Neural progenitor cell (in vitro differentiated cells): ENCODE measurements at regions not wholly inside any gene's neighbourhood (a gene's known extent, or its start where the extent isn't known, plus 50 kb on each side); places are given as distances from the start of the nearest gene placed in this dataset.

ENCODE experiments used
- DNase-seq: peaks from one replicate; pipeline ENCODE4 v3.0.0-alpha.2; 2016; ENCODE audit warnings: low spot score
- H2AFZ ChIP-seq: fragments of 200-600 bp; sonication (generic); replicated peaks from 2 replicates; pipeline ENCODE4 v1.6.1; 2016; ENCODE audit warnings: antibody characterized with exemption
- H3F3A ChIP-seq: fragments of 200-600 bp; sonication (generic); 2 replicates; pipeline ENCODE4 v1.6.1; 2016; ENCODE audit warnings: antibody characterized with exemption, low read depth
- H3K27ac ChIP-seq: fragments of 200-600 bp; sonication (generic); 2 replicates; pipeline ENCODE4 v1.5.1; 2016; ENCODE audit warnings: mild to moderate bottlenecking
- H3K27me3 ChIP-seq: fragments of 200-600 bp; sonication (generic); 2 replicates; pipeline ENCODE4 v1.6.1; 2016; ENCODE audit warnings: mild to moderate bottlenecking, moderate library complexity
- H3K36me3 ChIP-seq: fragments of 200-600 bp; sonication (generic); 2 replicates; pipeline ENCODE4 v1.5.1; 2016
- H3K4me1 ChIP-seq: fragments of 200-600 bp; sonication (generic); 2 replicates; pipeline ENCODE4 v1.6.1; 2016; ENCODE audit warnings: mixed run types
- H3K4me2 ChIP-seq: fragments of 200-600 bp; sonication (generic); 2 replicates; pipeline ENCODE4 v1.6.1; 2016
- H3K4me3 ChIP-seq: fragments of 200-600 bp; sonication (generic); 2 replicates; pipeline ENCODE4 v1.5.1; 2016
- H3K79me2 ChIP-seq: fragments of 200-600 bp; sonication (generic); 2 replicates; pipeline ENCODE4 v1.6.1; 2016; ENCODE audit warnings: low read depth
- H3K9ac ChIP-seq: fragments of 200-600 bp; sonication (generic); 2 replicates; pipeline ENCODE4 v1.6.1; 2016
- H3K9me3 ChIP-seq: fragments of 200-600 bp; sonication (generic); 2 replicates; pipeline ENCODE4 v1.5.1; 2016; ENCODE audit warnings: low read depth
- H4K20me1 ChIP-seq: fragments of 200-600 bp; sonication (generic); 2 replicates; pipeline ENCODE4 v1.6.1; 2016; ENCODE audit warnings: low read depth
- H3K27ac Mint-ChIP-seq: 3 replicates; pipeline ENCODE4 v1.8.0; 2021; ENCODE audit warnings: mixed read lengths
- H3K27me3 Mint-ChIP-seq: 2 replicates; pipeline ENCODE4 v1.8.0; 2022; ENCODE audit warnings: low read depth, mild to moderate bottlenecking, inconsistent platforms, moderate library complexity, mixed read lengths; ENCODE audit not compliant: insufficient read depth
- H3K36me3 Mint-ChIP-seq: 3 replicates; pipeline ENCODE4 v1.8.0; 2021; ENCODE audit warnings: mixed read lengths
- H3K4me1 Mint-ChIP-seq: 3 replicates; pipeline ENCODE4 v1.8.0; 2021; ENCODE audit warnings: mixed read lengths
- H3K4me3 Mint-ChIP-seq: 3 replicates; pipeline ENCODE4 v1.8.0; 2021; ENCODE audit warnings: mild to moderate bottlenecking, moderate library complexity, mixed read lengths
- H3K9me3 Mint-ChIP-seq: 3 replicates; pipeline ENCODE4 v1.8.0; 2020; ENCODE audit warnings: mixed read lengths
- EZH2 ChIP-seq: fragments of 200-600 bp; sonication (generic); IDR thresholded peaks from 2 replicates; pipeline ENCODE4 v1.6.1; 2017; ENCODE audit warnings: antibody characterized with exemption, mild to moderate bottlenecking, moderate library complexity
- EZH2phosphoT487 ChIP-seq: fragments of 200-600 bp; sonication (generic); IDR thresholded peaks from 2 replicates; pipeline ENCODE4 v1.6.1; 2017; ENCODE audit warnings: antibody characterized with exemption
- TF ChIP-seq, protein P1 (sequence below): fragments of 200-600 bp; sonication (generic); IDR thresholded peaks from 2 replicates; pipeline ENCODE4 v1.5.1; 2017; ENCODE audit warnings: antibody characterized with exemption, mild to moderate bottlenecking

DNA sequence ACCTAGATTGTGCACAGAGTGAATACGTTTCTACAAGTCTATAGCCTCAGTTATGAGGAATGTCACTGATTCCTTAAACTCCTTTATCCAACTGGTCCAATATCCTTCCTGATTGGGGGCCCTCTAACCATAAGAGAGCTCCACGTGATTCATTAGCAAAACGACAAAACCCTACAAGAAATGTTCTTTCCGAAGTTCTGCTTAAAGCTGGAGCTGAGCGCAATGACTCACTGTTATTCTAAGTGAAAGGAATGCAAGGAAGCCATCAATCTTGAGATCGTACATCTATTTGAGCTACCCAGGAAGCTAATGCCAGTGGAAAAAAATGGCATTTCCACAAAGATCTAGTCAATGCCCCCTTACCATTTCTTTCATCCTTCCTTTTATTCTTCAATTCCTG lies 354.9 kb upstream of the CDH20 start:
- no peaks in the 10 kb centered on the region for H3K27me3 ChIP-seq
- no peaks in the 10 kb centered on the region for H3F3A ChIP-seq
- no peak overlapping the region for H3K4me3 ChIP-seq
- no peak for DNase-seq
- Mint-ChIP-seq H3K4me1 (no peaks in the 10 kb centered on the region), H3K4me3 (no peak overlapping the region), H3K36me3 (no peaks in the 10 kb centered on the region), H3K27me3 (no peaks in the 10 kb centered on the region), H3K9me3 (no peaks in the 10 kb centered on the region), H3K27ac (no peak overlapping the region)
- no peak for TF ChIP-seq EZH2
- TF ChIP-seq, protein P1, sequence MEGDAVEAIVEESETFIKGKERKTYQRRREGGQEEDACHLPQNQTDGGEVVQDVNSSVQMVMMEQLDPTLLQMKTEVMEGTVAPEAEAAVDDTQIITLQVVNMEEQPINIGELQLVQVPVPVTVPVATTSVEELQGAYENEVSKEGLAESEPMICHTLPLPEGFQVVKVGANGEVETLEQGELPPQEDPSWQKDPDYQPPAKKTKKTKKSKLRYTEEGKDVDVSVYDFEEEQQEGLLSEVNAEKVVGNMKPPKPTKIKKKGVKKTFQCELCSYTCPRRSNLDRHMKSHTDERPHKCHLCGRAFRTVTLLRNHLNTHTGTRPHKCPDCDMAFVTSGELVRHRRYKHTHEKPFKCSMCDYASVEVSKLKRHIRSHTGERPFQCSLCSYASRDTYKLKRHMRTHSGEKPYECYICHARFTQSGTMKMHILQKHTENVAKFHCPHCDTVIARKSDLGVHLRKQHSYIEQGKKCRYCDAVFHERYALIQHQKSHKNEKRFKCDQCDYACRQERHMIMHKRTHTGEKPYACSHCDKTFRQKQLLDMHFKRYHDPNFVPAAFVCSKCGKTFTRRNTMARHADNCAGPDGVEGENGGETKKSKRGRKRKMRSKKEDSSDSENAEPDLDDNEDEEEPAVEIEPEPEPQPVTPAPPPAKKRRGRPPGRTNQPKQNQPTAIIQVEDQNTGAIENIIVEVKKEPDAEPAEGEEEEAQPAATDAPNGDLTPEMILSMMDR = no peak
- no peak for TF ChIP-seq EZH2phosphoT487
- H3K27ac ChIP-seq = no peak overlapping the region
- H2AFZ ChIP-seq = no peak overlapping the region
- no peaks in the 10 kb centered on the region for H3K4me1 ChIP-seq
- H4K20me1 ChIP-seq = no peaks in the 10 kb centered on the region
- no peaks in the 10 kb centered on the region for H3K36me3 ChIP-seq
- H3K79me2 ChIP-seq = no peaks in the 10 kb centered on the region
- H3K4me2 ChIP-seq = no peak overlapping the region
- no peaks in the 10 kb centered on the region for H3K9me3 ChIP-seq
- H3K9ac ChIP-seq = no peak overlapping the region

DNA sequence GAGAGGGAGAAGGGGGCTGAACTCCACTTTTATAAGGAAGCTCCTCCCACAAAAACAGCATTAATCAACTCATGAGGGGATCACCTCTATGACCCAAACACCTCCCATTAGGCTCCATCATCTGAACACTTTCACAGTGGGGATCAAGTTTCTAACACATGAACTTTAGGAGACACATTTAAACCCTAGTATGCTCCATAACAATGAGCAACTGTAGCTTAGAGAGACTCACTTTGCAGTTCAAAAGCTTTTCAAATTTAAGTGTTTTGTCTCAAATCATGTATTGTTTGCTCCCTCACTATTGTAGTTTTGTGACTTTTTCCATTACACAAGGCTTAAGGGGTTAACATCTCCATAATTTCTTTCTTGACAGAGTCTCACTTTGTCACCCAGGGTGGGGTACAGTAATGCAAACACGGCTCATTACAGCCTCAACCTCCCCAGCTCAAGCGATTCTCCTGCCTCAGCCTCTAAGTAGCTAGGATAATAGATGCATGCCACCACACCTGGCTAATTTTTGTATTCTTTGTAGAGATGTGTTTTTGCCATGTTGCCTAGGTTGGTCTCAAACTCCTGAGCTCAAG lies 352.7 kb upstream of the CDH20 start:
- H3K27ac Mint-ChIP-seq = no peak overlapping the region
- no peak overlapping the region for H3K4me3 Mint-ChIP-seq
- H3K4me2 ChIP-seq = no peak overlapping the region
- no peaks in the 10 kb centered on the region for H3K9me3 Mint-ChIP-seq
- no peaks in the 10 kb centered on the region for H3K27me3 Mint-ChIP-seq
- no peak for TF ChIP-seq EZH2
- no peak for TF ChIP-seq EZH2phosphoT487
- TF ChIP-seq, protein P1 = no peak
- no peaks in the 10 kb centered on the region for H3K9me3 ChIP-seq
- no peaks in the 10 kb centered on the region for H4K20me1 ChIP-seq
- H2AFZ ChIP-seq = no peak overlapping the region
- no peaks in the 10 kb centered on the region for H3K27me3 ChIP-seq
- no peaks in the 10 kb centered on the region for H3K79me2 ChIP-seq
- DNase-seq = no peak
- H3K4me1 Mint-ChIP-seq = no peaks in the 10 kb centered on the region
- H3K9ac ChIP-seq = no peak overlapping the region
- no peak overlapping the region for H3K4me3 ChIP-seq
- H3K36me3 Mint-ChIP-seq = no peaks in the 10 kb centered on the region
- no peaks in the 10 kb centered on the region for H3K4me1 ChIP-seq
- H3F3A ChIP-seq = no peaks in the 10 kb centered on the region
- H3K36me3 ChIP-seq = no peaks in the 10 kb centered on the region
- no peak overlapping the region for H3K27ac ChIP-seq

DNA sequence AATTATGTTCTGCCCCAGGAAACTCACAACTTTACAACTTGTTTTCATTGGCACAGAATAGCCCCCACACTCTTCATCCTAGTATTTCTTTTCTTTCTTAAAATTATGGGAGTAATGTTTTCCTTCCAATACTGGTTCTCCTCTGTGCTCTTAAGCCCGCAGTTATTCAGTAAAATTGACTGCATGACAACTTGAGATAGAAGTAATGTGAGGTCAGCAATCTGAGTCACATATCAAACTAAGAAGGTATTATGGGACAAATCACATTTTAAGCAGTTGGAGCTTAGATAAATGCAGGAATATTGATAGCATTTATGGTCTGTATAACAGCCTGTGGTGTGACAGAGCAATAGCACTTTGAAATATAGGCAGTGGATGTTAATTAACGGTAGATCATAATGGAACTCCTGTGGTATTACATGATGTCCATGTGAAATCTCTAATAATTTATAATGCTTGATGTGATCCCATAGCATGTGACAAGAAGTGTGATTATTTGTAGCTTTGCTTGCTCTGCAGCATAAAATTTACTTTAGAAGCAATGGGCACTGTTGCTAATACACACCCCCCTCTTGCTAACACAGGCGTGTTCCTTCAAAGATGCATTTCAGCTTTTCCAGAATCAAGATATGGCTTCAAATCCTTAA lies 351.4 kb upstream of the CDH20 start:
- Histone ChIP-seq H3K4me3 (no peak overlapping the region), H3F3A (no peaks in the 10 kb centered on the region), H3K4me2 (no peak overlapping the region), H3K79me2 (no peaks in the 10 kb centered on the region), H2AFZ (no peak overlapping the region), H3K9me3 (no peaks in the 10 kb centered on the region), H3K27me3 (no peaks in the 10 kb centered on the region), H4K20me1 (no peaks in the 10 kb centered on the region), H3K9ac (no peak overlapping the region), H3K4me1 (no peaks in the 10 kb centered on the region), H3K36me3 (no peaks in the 10 kb centered on the region), H3K27ac (no peak overlapping the region)
- H3K4me3 Mint-ChIP-seq = no peak overlapping the region
- no peak overlapping the region for H3K27ac Mint-ChIP-seq
- DNase-seq = no peak
- H3K27me3 Mint-ChIP-seq = no peaks in the 10 kb centered on the region
- H3K9me3 Mint-ChIP-seq = no peaks in the 10 kb centered on the region
- no peaks in the 10 kb centered on the region for H3K36me3 Mint-ChIP-seq
- H3K4me1 Mint-ChIP-seq = no peaks in the 10 kb centered on the region
- TF ChIP-seq EZH2phosphoT487 = no peak
- TF ChIP-seq EZH2 = no peak
- TF ChIP-seq, protein P1 = no peak
